ENCODE measurements at regions not wholly inside any gene's neighbourhood (a gene's known extent, or its start where the extent isn't known, plus 50 kb on each side); places are given as distances from the start of the nearest gene placed in this dataset.

GRCh38 chr15:47492195-47492594, 225.1 kb upstream of the SEMA6D start:
- no peak for TF ChIP-seq EZH2phosphoT487 (IDR thresholded peaks at IDR 0.05; ENCODE audit: borderline replicate concordance, low read depth, low read length)
- TF ChIP-seq, protein P1, sequence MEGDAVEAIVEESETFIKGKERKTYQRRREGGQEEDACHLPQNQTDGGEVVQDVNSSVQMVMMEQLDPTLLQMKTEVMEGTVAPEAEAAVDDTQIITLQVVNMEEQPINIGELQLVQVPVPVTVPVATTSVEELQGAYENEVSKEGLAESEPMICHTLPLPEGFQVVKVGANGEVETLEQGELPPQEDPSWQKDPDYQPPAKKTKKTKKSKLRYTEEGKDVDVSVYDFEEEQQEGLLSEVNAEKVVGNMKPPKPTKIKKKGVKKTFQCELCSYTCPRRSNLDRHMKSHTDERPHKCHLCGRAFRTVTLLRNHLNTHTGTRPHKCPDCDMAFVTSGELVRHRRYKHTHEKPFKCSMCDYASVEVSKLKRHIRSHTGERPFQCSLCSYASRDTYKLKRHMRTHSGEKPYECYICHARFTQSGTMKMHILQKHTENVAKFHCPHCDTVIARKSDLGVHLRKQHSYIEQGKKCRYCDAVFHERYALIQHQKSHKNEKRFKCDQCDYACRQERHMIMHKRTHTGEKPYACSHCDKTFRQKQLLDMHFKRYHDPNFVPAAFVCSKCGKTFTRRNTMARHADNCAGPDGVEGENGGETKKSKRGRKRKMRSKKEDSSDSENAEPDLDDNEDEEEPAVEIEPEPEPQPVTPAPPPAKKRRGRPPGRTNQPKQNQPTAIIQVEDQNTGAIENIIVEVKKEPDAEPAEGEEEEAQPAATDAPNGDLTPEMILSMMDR (conservative IDR thresholded peaks at IDR 0.05; ENCODE audit: low read length): no peak
- intact Hi-C loops (cut with micrococcal nuclease; ENCODE audit: unreplicated experiment): no loop called here

DNA sequence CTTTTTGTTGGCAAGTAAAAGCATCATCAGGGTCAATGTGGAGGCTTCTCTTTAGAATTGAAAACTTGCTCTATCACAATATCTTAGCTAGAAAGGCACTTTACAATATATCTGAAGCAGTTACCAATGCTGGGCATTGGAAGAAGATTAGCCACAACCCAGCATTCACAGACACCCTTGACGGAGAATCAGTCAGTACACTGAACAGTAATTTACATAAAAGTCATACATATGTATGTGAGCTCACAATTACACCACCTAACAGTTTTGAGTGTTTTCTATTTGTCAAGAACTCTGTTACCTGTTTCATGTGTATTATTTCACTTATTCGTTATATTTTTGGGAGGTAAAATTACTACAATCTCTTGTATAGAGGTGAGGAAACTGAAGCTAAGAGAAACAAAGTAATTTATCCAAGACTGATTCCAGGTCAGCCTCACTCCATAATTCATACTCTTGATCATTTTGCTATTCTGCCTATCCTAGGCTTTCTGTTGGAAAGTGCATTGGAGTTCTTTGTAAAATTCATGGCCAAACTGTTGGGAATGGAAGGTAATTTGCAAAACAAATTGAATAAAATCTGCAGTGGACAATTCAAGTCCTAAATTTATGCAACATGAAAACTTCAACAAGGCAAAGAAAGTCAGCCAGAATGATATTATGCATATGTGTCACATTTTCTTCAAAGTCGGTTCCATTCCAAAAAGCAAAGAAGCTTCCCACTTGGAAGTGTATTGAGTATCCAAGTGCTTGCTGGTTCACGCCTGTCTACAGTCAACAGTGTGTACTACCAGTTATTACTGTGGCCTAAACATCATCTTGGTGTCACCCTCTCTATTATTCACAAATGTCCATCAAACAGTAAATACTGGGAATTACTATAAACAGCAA, 223.7 kb upstream of the SEMA6D start:
- TF ChIP-seq EZH2phosphoT487 (IDR thresholded peaks at IDR 0.05; ENCODE audit: borderline replicate concordance, low read depth, low read length): no peak
- TF ChIP-seq, protein P1 (conservative IDR thresholded peaks at IDR 0.05; ENCODE audit: low read length): no peak
- intact Hi-C loops (cut with micrococcal nuclease; ENCODE audit: unreplicated experiment): no loop called here
- Histone ChIP-seq H4K20me1 (ENCODE audit: insufficient read depth, low read length) (no peaks in the 10 kb centered on the region), H3K9me3 (ENCODE audit: low read length) (0 out of 2 replicates have a peak, but pooled peaks cover 6% of the 10 kb centered on the region), H3K4me1 (ENCODE audit: insufficient read depth, low read length, poor library complexity, severe bottlenecking) (no peaks in the 10 kb centered on the region), H3K36me3 (ENCODE audit: insufficient read depth, low read length) (no peaks in the 10 kb centered on the region), H3K4me2 (ENCODE audit: low read length) (no peak overlapping the region), H3K4me3 (ENCODE audit: low read depth, low read length, poor library complexity, severe bottlenecking) (no peak overlapping the region), H3K9me2 (ENCODE audit: insufficient read depth, low read length) (no peaks in the 10 kb centered on the region), H3K79me2 (ENCODE audit: insufficient read depth, low read depth, low read length) (no peaks in the 10 kb centered on the region), H2AFZ (ENCODE audit: low read length) (no peak overlapping the region), H3K27ac (ENCODE audit: low read depth, low read length, poor library complexity, severe bottlenecking) (no peak overlapping the region)
- no peak for DNase-seq (ENCODE audit: low spot score)
- ChIA-PET POLR2A (interaction anchor here (0.6 kb wide), 1 partner anchor 40 kb away, joined by 3 read pairs; no protein-coding TSS in a partner anchor), CTCF (ENCODE audit: unreplicated experiment) (no interaction called here)
- no TSS peak for BruUV-seq (replicated peaks)

More at GRCh38 chr15:47492195-47492594, 225.1 kb upstream of the SEMA6D start:
- Histone ChIP-seq H3K9me3 (ENCODE audit: low read length) (0 out of 2 replicates have a peak, but pooled peaks cover 6% of the 10 kb centered on the region), H3K4me2 (ENCODE audit: low read length) (no peak overlapping the region), H3K36me3 (ENCODE audit: insufficient read depth, low read length) (no peaks in the 10 kb centered on the region), H3K79me2 (ENCODE audit: insufficient read depth, low read depth, low read length) (no peaks in the 10 kb centered on the region), H2AFZ (ENCODE audit: low read length) (no peak overlapping the region), H3K27ac (ENCODE audit: low read depth, low read length, poor library complexity, severe bottlenecking) (no peak overlapping the region), H3K4me1 (ENCODE audit: insufficient read depth, low read length, poor library complexity, severe bottlenecking) (no peaks in the 10 kb centered on the region), H3K9me2 (ENCODE audit: insufficient read depth, low read length) (no peaks in the 10 kb centered on the region), H4K20me1 (ENCODE audit: insufficient read depth, low read length) (no peaks in the 10 kb centered on the region), H3K4me3 (ENCODE audit: low read depth, low read length, poor library complexity, severe bottlenecking) (no peak overlapping the region)
- BruUV-seq (replicated peaks): no TSS peak
- CTCF ChIA-PET (ENCODE audit: unreplicated experiment): no interaction called here
- no peak for DNase-seq (ENCODE audit: low spot score)
- POLR2A ChIA-PET: interaction anchor here (0.7 kb wide), 1 partner anchor 17 kb away, joined by 3 read pairs; no protein-coding TSS in a partner anchor

Measured in OCI-LY7 (cell line).